Fibroblast of pulmonary artery (primary cell): ENCODE measurements at regions not wholly inside any gene's neighbourhood (a gene's known extent, or its start where the extent isn't known, plus 50 kb on each side); places are given as distances from the start of the nearest gene placed in this dataset.

Source experiments
- DNase-seq: peaks from one replicate; pipeline ENCODE4 v3.0.0-alpha.2; 2010; ENCODE audit warnings: low read depth
- H3K4me3 ChIP-seq: replicated peaks from 2 replicates; pipeline ENCODE4 v1.5.1; 2011; ENCODE audit warnings: low read depth, mild to moderate bottlenecking, control low read depth, low read length, moderate library complexity
- CTCF ChIP-seq: IDR thresholded peaks from 2 replicates; pipeline ENCODE4 v1.5.1; 2011; ENCODE audit warnings: mild to moderate bottlenecking, control low read depth, low read length, inconsistent platforms; ENCODE audit errors: missing control alignments

GRCh38 chr1:50348449-50349241 is 74.6 kb downstream of the DMRTA2 start:
- H3K4me3 ChIP-seq: no peak overlapping the region
- peak; percentile 91 for TF ChIP-seq CTCF
- DNase-seq: peak; percentile 86

DNA sequence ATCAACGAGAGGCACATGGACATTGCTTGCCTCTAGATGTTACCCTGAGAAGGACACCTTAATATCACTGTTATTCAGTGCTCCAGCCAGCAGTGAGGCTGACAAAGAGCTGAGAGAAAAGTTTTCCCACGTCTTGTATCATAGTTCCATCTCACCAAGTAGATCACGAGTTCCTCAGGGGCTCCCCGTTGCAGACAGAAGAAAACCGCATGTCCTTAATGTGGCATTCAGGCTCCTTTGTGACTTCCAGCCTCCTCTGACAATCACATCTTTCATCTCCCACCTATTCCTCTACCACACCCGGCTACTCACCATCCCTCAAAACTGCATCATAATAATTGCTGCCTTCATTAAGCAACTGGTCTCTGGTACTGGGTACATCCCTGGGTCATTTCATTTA is 75.3 kb downstream of the DMRTA2 start:
- no peak for TF ChIP-seq CTCF
- DNase-seq: no peak
- no peak overlapping the region for H3K4me3 ChIP-seq

- no peak for DNase-seq
- no peak for TF ChIP-seq CTCF
- H3K4me3 ChIP-seq: no peak overlapping the region
These were observed 76.6 kb downstream of the DMRTA2 start for GRCh38 chr1:50346621-50347020.

DNA sequence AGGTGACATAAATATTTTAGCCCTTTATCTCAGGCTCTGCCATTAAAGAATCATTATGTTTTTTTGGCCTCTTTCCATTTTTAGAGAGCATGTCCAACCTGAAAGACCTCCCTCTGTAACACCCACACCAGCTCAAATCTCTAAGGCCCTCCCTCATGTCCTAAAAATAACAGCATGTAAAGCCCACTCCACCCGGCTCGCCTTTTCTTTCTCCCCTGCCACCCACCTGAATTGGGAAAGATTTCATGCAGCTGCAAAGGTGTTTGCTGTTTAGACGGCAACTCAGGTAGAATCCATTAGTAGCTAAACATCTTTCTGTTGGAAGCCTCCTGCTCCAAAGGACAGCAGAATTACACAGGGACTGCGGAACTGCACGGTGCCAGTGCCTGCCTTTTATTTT is 79.9 kb downstream of the DMRTA2 start:
- TF ChIP-seq CTCF: no peak
- DNase-seq: no peak
- H3K4me3 ChIP-seq: no peak overlapping the region

- DNase-seq: no peak
- H3K4me3 ChIP-seq: no peak overlapping the region
- no peak for TF ChIP-seq CTCF
These were observed 80.7 kb downstream of the DMRTA2 start for GRCh38 chr1:50342525-50342924.

- no peak for TF ChIP-seq CTCF
- no peak for DNase-seq
- H3K4me3 ChIP-seq: no peak overlapping the region
These were observed 88.2 kb downstream of the DMRTA2 start for GRCh38 chr1:50335036-50335435.

- DNase-seq: peak; percentile 31
- peak; percentile 27 for TF ChIP-seq CTCF
- peak overlapping the region; percentile 53 for H3K4me3 ChIP-seq
These were observed 89.7 kb downstream of the DMRTA2 start for GRCh38 chr1:50333595-50333974.
